ENCODE measurements at regions not wholly inside any gene's neighbourhood (a gene's known extent, or its start where the extent isn't known, plus 50 kb on each side); places are given as distances from the start of the nearest gene placed in this dataset.

- Histone ChIP-seq H3K9me2 (no peaks in the 10 kb centered on the region), H4K20me1 (ENCODE audit: insufficient read depth) (no peaks in the 10 kb centered on the region), H3K27ac (ENCODE audit: low read depth in 2 of 2, low read length in 1 of 2) (no peak overlapping the region), H3K4me2 (no peak overlapping the region), H3K27me3 (ENCODE audit: insufficient read depth) (no peaks in the 10 kb centered on the region), H2AFZ (ENCODE audit: low read depth) (no peak overlapping the region), H3K4me1 (ENCODE audit: control insufficient read depth in 1 of 2, insufficient read depth in 2 of 2, low read depth in 1 of 2, low read length in 1 of 2) (peaks cover 0 to 29% of the 10 kb centered on the region in 2 experiments; a peak in 1 of 4 replicates), H3K9me3 (no peaks in the 10 kb centered on the region), H3K36me3 (replicated peaks in 1 of 2; ENCODE audit: control insufficient read depth in 1 of 2, insufficient read depth in 2 of 2, low read length in 1 of 2) (no peaks in the 10 kb centered on the region), H3K4me3 (ENCODE audit: low read depth in 2 of 2, low read length in 1 of 2) (no peak overlapping the region), H3K9ac (no peak overlapping the region), H3K79me2 (ENCODE audit: insufficient read depth) (no peaks in the 10 kb centered on the region), H3F3A (replicated peaks; ENCODE audit: insufficient read depth) (no peaks in the 10 kb centered on the region)
- CTCF ChIA-PET, result interaction anchor here (0.6 to 2.6 kb wide), 6 partner anchors 9 to 414 kb away, joined by 3 to 10 read pairs (median 4); no protein-coding TSS in a partner anchor
- POLR2A ChIA-PET, result no interaction called here
- 69% methylated on average over 17 of the region's 26 CpGs for WGBS (ENCODE audit: low lambda C conversion rate)
- DNase-seq, result no peak
- TF ChIP-seq PBX3 (IDR thresholded peaks at IDR 0.05) (no peak), IRF3 (IDR thresholded peaks at IDR 0.05; ENCODE audit: low read depth, low read length) (no peak), NRF1 (IDR thresholded peaks at IDR 0.05; ENCODE audit: low read depth, low read length) (no peak), MEF2A (IDR thresholded peaks at IDR 0.05; ENCODE audit: borderline replicate concordance, low read depth) (no peak), SIN3A (IDR thresholded peaks at IDR 0.05; ENCODE audit: borderline replicate concordance, low read depth, low read length) (no peak), ELF1 (IDR thresholded peaks at IDR 0.05) (no peak), EP300 (IDR thresholded peaks at IDR 0.05; ENCODE audit: borderline replicate concordance in 1 of 2, low read depth in 1 of 2, low read length in 1 of 2) (no peak), JUND (IDR thresholded peaks at IDR 0.05) (no peak), TAF1 (IDR thresholded peaks at IDR 0.05; ENCODE audit: borderline replicate concordance, low read depth, low read length) (no peak), NFIC (IDR thresholded peaks at IDR 0.05; ENCODE audit: borderline replicate concordance) (no peak), RFX5 (IDR thresholded peaks at IDR 0.05; ENCODE audit: low read length) (no peak), USF1 (IDR thresholded peaks at IDR 0.05; ENCODE audit: borderline replicate concordance, low read depth) (no peak), GATA2 (CRISPR knock-in tag; IDR thresholded peaks at IDR 0.05) (no peak), FOSL2 (IDR thresholded peaks at IDR 0.05; ENCODE audit: borderline replicate concordance, low read depth) (no peak), EZH2phosphoT487 (IDR thresholded peaks at IDR 0.05; ENCODE audit: borderline replicate concordance, low read depth) (no peak)
These were observed 416.8 kb upstream of the HS6ST1 start for GRCh38 chr2:128735296-128735960.

Data from SK-N-SH (cell line).